ENCODE measurements at regions not wholly inside any gene's neighbourhood (a gene's known extent, or its start where the extent isn't known, plus 50 kb on each side); places are given as distances from the start of the nearest gene placed in this dataset.
A peak's percentile ranks its signal among the peaks of the same experiment; 100 is the strongest.

GRCh38 chr15:48031466-48031865 is 89.3 kb upstream of the SLC24A5 start:
- no peak for DNase-seq (ENCODE audit: low read depth)
- no peak overlapping the region for H3K4me3 ChIP-seq (ENCODE audit: low read length)
- no peak for TF ChIP-seq CTCF (conservative IDR thresholded peaks at IDR 0.05; ENCODE audit: low read depth, low read length)

- no peak for TF ChIP-seq CTCF (conservative IDR thresholded peaks at IDR 0.05; ENCODE audit: low read depth, low read length)
- H3K4me3 ChIP-seq (ENCODE audit: low read length) = no peak overlapping the region
- DNase-seq (ENCODE audit: low read depth) = no peak
Measured at GRCh38 chr15:48031973-48032372, 88.8 kb upstream of the SLC24A5 start.

- TF ChIP-seq CTCF (conservative IDR thresholded peaks at IDR 0.05; ENCODE audit: low read depth, low read length) = no peak
- DNase-seq (ENCODE audit: low read depth) = no peak
- H3K4me3 ChIP-seq (ENCODE audit: low read length) = no peak overlapping the region
Measured at GRCh38 chr15:48032911-48033310, 87.9 kb upstream of the SLC24A5 start.

GRCh38 chr15:48038221-48038620 is 82.6 kb upstream of the SLC24A5 start:
- TF ChIP-seq CTCF (conservative IDR thresholded peaks at IDR 0.05; ENCODE audit: low read depth, low read length) = no peak
- H3K4me3 ChIP-seq (ENCODE audit: low read length) = no peak overlapping the region
- DNase-seq (ENCODE audit: low read depth) = no peak

- no peak overlapping the region for H3K4me3 ChIP-seq (ENCODE audit: low read length)
- DNase-seq (ENCODE audit: low read depth) = peak; percentile 78
- TF ChIP-seq CTCF (conservative IDR thresholded peaks at IDR 0.05; ENCODE audit: low read depth, low read length) = no peak
Measured at GRCh38 chr15:48040166-48040817, 80.5 kb upstream of the SLC24A5 start.

- DNase-seq (ENCODE audit: low read depth) = no peak
- TF ChIP-seq CTCF (conservative IDR thresholded peaks at IDR 0.05; ENCODE audit: low read depth, low read length) = no peak
- no peak overlapping the region for H3K4me3 ChIP-seq (ENCODE audit: low read length)
Measured at GRCh38 chr15:48041454-48041853, 79.3 kb upstream of the SLC24A5 start.

GRCh38 chr15:48046813-48047438 is 73.9 kb upstream of the SLC24A5 start:
- DNase-seq (ENCODE audit: low read depth) = no peak
- no peak for TF ChIP-seq CTCF (conservative IDR thresholded peaks at IDR 0.05; ENCODE audit: low read depth, low read length)
- H3K4me3 ChIP-seq (ENCODE audit: low read length) = no peak overlapping the region
